Peyer's patch (tissue), 4 donors: ENCODE measurements at regions not wholly inside any gene's neighbourhood (a gene's known extent, or its start where the extent isn't known, plus 50 kb on each side); places are given as distances from the start of the nearest gene placed in this dataset.

Experiments used
- CTCF ChIP-seq, 6 experiments: fragments of 450-650 bp in 4 of 6; fragments of 200-600 bp in 2 of 6; sonication (generic) in 1 of 6; IDR thresholded peaks; one replicate each; pipeline ENCODE4 v1.5.1; 2017 to 2019; ENCODE audit warnings: antibody characterized with exemption in 6 of 6, mild to moderate bottlenecking in 3 of 6, moderate library complexity in 1 of 6
- POLR2A ChIP-seq, 2 donors: fragments of 450-650 bp; IDR thresholded peaks; one replicate each; pipeline ENCODE4 v1.5.1; 2017; ENCODE audit warnings: antibody characterized with exemption in 2 of 2, mild to moderate bottlenecking in 2 of 2, moderate library complexity in 2 of 2

GRCh38 chr5:42121401-42121800 lies 196.3 kb downstream of the FBXO4 start:
- TF ChIP-seq CTCF (IDR thresholded peaks at IDR 0.05) (no peak), POLR2A (IDR thresholded peaks at IDR 0.05) (no peak)
